PC-9 (cell line): ENCODE measurements at regions not wholly inside any gene's neighbourhood (a gene's known extent, or its start where the extent isn't known, plus 50 kb on each side); places are given as distances from the start of the nearest gene placed in this dataset.

ENCODE experiments used
- EZH2 ChIP-seq: fragments of 200-600 bp; sonication (generic); IDR thresholded peaks from 2 replicates; pipeline ENCODE4 v1.8.0; 2017; ENCODE audit warnings: antibody characterized with exemption, low read depth
- TF ChIP-seq, protein P1 (sequence below): fragments of 200-600 bp; sonication (generic); conservative IDR thresholded peaks from 2 replicates; pipeline ENCODE4 v1.6.1; 2017; ENCODE audit warnings: mixed run types, antibody characterized with exemption, mild to moderate bottlenecking, moderate library complexity

DNA sequence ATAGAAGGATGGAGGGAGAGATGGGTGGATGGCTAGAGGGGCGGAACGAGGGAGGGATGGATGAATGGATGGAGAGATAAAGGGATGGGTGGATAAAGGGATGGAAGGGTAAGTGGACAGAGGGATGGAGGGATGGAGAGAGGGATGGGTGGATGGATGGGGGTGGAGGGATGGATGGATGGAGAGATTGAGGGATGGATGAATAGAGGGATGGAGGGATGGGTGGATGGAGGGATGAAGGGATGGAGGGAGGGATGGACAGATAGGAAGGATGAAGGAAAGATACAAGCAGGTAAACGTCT, 313.3 kb downstream of the UACA start:
- TF ChIP-seq, protein P1, sequence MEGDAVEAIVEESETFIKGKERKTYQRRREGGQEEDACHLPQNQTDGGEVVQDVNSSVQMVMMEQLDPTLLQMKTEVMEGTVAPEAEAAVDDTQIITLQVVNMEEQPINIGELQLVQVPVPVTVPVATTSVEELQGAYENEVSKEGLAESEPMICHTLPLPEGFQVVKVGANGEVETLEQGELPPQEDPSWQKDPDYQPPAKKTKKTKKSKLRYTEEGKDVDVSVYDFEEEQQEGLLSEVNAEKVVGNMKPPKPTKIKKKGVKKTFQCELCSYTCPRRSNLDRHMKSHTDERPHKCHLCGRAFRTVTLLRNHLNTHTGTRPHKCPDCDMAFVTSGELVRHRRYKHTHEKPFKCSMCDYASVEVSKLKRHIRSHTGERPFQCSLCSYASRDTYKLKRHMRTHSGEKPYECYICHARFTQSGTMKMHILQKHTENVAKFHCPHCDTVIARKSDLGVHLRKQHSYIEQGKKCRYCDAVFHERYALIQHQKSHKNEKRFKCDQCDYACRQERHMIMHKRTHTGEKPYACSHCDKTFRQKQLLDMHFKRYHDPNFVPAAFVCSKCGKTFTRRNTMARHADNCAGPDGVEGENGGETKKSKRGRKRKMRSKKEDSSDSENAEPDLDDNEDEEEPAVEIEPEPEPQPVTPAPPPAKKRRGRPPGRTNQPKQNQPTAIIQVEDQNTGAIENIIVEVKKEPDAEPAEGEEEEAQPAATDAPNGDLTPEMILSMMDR = no peak
- TF ChIP-seq EZH2 = no peak
